ENCODE measurements at regions not wholly inside any gene's neighbourhood (a gene's known extent, or its start where the extent isn't known, plus 50 kb on each side); places are given as distances from the start of the nearest gene placed in this dataset.
"Not testable (repeated sequence)": the region's sequence is repeated elsewhere in the genome, so short reads cannot be mapped to it uniquely, and the experiment has no call there.

- no peak for DNase-seq
Measured at GRCh38 chr13:67395577-67395976, 165.4 kb upstream of the PCDH9 start.

- no peak for DNase-seq
Measured at GRCh38 chr13:67392014-67392413, 161.9 kb upstream of the PCDH9 start.

GRCh38 chr13:67390462-67391086, 160.4 kb upstream of the PCDH9 start:
- DNase-seq: no peak

- no peak for DNase-seq
Measured at GRCh38 chr13:67389171-67389570, 159.0 kb upstream of the PCDH9 start.

GRCh38 chr13:67383109-67383757, 153.1 kb upstream of the PCDH9 start:
- not testable (repeated sequence) for DNase-seq

GRCh38 chr13:67377919-67378318, 147.8 kb upstream of the PCDH9 start:
- no peak for DNase-seq

- no peak for DNase-seq
Measured at GRCh38 chr13:67374391-67374790, 144.3 kb upstream of the PCDH9 start.

GRCh38 chr13:67372868-67373464, 142.8 kb upstream of the PCDH9 start:
- no peak for DNase-seq

- DNase-seq: no peak
Measured at GRCh38 chr13:67369895-67370660, 139.9 kb upstream of the PCDH9 start.

- no peak for DNase-seq
Measured at GRCh38 chr13:67367399-67367798, 137.3 kb upstream of the PCDH9 start.

- DNase-seq: no peak
Measured at GRCh38 chr13:67366533-67366932, 136.4 kb upstream of the PCDH9 start.

GRCh38 chr13:67355812-67356476, 125.8 kb upstream of the PCDH9 start:
- DNase-seq: peak; percentile 2

GRCh38 chr13:67353941-67354340, 123.8 kb upstream of the PCDH9 start:
- DNase-seq: peak; percentile 6

GRCh38 chr13:67353031-67353430, 122.9 kb upstream of the PCDH9 start:
- no peak for DNase-seq

GRCh38 chr13:67351909-67352308, 121.8 kb upstream of the PCDH9 start:
- DNase-seq: no peak

GRCh38 chr13:67351114-67351513, 121.0 kb upstream of the PCDH9 start:
- DNase-seq: no peak

GRCh38 chr13:67343777-67344176, 113.6 kb upstream of the PCDH9 start:
- DNase-seq: no peak

GRCh38 chr13:67341406-67341805, 111.3 kb upstream of the PCDH9 start:
- DNase-seq: no peak

GRCh38 chr13:67330149-67330548, 100.0 kb upstream of the PCDH9 start:
- no peak for DNase-seq

GRCh38 chr13:67328895-67329294, 98.8 kb upstream of the PCDH9 start:
- no peak for DNase-seq

- DNase-seq: no peak
Measured at GRCh38 chr13:67318860-67319259, 88.7 kb upstream of the PCDH9 start.

- DNase-seq: no peak
Measured at GRCh38 chr13:67318398-67318797, 88.3 kb upstream of the PCDH9 start.

GRCh38 chr13:67314405-67314804, 84.3 kb upstream of the PCDH9 start:
- no peak for DNase-seq
